ENCODE measurements at regions not wholly inside any gene's neighbourhood (a gene's known extent, or its start where the extent isn't known, plus 50 kb on each side); places are given as distances from the start of the nearest gene placed in this dataset.
A peak's percentile ranks its signal among the peaks of the same experiment; 100 is the strongest.

DNA sequence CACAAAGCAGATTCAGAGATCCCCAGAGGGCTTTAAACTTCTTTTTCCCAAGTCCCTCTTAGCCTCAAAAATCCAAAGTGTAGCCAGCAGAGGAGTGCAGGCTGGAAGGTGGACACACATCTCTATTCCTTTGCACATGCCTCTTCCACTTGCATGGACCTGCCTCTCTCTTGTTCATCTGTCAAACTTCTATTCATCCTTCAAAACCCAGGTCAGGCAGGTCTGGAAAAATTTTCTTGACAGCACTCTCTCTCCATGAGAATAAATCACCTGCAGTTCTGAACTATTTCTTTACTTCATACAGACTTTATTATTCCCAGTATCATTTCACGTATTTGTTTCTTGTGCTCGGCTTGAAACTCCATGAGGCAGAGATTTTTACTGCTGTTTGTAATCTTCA lies 127.5 kb downstream of the SS18 start:
- DNase-seq (ENCODE audit: low read depth in 2 of 2) = no peak

DNA sequence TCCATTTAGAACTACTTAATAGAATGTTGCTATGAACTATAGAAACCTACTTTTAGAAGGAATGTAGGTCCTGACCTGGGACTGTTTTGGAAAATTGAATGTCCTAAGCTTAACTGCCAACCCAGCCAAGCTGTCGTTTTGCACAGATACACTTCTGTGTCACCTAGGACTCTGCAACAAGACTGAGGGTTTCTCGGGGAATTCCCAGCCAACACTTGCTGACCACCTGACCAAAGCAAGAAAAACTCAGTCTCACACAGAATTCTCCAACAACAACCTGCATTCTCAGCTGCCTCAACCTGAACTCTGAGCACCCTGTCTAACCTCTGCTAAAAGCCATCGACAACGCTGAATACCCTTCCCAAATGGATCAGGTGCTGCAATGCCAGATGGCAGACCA lies 128.2 kb downstream of the SS18 start:
- no peak for DNase-seq (ENCODE audit: low read depth in 2 of 2)

DNA sequence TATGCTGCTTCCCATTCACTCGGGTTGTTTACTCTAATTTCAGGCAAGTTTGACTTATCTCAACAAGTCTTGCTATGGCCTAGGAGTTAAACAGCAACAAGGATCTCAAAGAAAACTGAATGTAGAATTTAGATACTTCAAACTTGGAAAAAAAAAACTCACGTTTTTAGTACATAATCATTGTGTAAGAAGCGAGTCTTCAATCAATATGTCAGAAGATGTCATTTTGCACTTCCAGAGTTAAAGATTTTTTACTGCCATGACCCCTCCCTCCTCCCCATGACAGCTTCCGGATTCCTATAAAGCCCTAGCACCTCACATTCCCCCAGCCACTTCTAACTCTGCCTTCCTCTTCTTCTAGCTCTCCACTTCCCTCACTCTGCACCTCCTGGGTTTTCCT lies 133.4 kb downstream of the SS18 start:
- DNase-seq (ENCODE audit: low read depth in 2 of 2) = no peak

DNA sequence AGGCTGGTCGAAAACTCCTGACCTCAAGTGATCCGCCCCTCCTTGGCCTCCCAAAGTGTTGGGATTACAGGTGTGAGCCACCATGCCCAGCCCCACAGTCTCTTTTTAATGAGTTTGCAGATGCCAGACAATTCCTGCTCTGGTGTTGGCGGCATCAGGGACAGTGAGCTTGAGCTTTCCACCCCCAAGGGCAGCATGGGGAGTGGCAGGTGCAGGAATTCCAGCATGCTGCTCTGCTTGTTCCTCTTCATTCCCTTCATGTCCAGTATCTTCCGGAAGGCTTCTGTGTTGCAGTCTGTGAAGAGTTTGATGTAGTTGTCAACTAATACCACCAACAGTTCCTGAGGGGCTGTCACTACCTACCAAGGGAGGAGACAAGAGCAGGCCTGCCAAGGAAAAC lies 137.3 kb downstream of the SS18 start:
- DNase-seq (ENCODE audit: low read depth in 2 of 2) = no peak

DNA sequence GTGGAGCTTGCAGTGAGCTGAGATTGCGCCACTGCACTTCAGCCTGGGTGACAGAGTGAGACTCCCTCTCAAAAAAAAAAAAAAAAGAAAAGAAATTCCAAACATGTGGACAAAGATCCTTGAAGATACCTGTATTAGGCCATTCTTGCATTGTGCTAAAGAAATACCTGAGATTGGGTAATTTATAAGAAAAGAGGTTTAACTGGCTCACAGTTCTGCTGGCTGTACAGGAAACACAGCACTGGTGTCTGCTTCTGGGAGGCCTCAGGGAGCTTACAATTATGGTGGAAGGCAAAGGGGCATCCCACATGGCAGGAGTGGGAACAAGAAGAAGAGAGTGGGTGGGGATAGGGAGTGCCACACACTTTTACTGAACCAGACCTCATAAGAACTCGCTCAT lies 140.1 kb downstream of the SS18 start:
- DNase-seq (ENCODE audit: low read depth in 2 of 2) = no peak

DNA sequence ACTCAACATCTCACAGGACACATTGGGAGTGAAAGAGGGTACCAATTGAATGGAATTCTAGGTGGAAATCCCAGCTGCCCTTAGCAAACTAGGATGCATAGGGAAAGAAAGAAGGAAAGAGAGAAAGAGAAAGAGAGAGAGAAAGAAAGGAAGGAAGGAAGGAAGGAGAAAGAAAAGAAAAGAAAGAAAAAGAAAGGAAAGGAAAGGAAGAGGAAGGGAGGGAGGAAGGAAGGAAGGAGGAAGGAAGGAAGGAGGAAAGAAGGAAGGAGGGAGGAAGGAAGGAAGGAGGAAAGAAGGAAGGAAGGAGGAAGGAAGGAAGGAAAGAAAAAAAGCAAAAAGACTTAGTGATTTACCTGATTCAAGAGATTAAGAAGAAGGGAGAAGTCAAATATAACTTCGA lies 143.9 kb downstream of the SS18 start:
- no peak for DNase-seq (ENCODE audit: low read depth in 2 of 2)

DNA sequence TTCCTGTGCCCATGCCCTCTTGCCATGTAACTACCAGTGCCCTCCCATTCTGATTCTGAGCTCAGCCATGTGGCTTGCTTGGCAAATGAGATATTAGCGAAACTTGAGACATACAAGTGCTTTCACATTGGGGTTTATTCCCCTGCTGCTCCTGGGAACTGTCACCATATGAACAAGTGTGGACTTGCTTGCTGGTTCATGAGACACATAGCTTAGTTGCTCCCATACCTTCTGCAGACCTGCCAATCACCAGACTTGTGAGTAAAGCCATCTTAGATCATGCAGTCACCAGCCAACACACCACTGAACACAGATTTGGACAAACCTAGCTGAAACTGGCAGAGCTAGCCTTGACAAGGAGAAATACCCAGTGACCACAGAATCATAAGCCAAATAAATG lies 155.1 kb downstream of the SS18 start:
- DNase-seq (ENCODE audit: low read depth in 2 of 2) = no peak

DNA sequence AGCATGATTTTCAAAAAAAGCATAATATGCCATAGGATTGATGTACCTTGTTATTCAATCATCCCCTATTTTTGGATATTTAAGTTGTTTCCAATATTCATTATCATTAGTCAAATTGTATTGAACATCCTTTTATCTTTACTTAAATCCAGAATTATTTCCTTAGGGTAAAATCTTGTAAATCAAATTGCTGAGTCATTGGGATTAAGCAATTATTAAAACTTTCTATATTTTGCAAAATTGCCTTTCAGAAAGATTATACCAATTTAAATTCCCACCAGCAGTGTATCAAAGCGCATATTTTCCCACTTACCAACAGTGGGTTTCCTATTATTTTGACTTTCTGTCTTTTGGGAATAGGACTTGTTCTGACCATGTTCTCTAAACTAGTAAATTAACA lies 159.3 kb downstream of the SS18 start:
- DNase-seq (ENCODE audit: low read depth in 2 of 2) = no peak

DNA sequence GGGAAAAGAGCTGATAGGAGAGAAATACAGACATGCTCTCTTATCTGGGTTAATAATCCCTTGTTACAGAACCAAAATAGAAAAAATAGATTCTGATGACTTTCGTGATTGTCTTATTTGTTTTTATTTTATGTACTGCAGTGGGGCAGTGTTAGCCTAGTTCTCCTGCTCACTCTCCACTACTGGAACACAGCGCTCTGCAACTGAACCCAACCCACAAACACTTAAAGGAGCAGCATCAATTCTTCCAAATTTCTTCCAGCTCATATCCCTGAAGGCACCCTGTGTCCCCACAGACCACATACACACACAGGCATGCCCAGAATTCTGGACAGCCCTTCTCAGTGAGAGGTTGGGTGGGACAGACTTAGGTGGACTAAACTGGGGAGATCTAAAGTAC lies 160.6 kb downstream of the SS18 start:
- no peak for DNase-seq (ENCODE audit: low read depth in 2 of 2)

DNA sequence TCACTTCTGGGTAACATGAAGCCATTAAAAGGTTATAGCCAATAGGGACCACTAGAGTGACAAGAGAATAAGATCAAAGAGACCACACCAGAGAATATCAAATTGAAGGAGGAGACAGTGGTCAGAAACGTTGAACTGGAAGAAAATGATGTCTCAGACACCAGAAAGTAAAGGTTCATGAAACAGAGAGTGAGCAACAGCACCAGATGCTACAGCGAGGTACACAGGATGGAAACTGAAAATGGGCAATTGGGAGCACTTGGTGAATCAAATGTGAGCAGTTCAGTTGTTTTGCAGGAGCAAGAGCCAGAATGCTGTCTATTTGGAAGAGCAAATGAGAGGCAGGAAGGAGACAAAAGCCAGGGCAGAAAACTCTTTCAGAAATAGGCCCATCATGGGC lies 162.6 kb downstream of the SS18 start:
- no peak for DNase-seq (ENCODE audit: low read depth in 2 of 2)

DNA sequence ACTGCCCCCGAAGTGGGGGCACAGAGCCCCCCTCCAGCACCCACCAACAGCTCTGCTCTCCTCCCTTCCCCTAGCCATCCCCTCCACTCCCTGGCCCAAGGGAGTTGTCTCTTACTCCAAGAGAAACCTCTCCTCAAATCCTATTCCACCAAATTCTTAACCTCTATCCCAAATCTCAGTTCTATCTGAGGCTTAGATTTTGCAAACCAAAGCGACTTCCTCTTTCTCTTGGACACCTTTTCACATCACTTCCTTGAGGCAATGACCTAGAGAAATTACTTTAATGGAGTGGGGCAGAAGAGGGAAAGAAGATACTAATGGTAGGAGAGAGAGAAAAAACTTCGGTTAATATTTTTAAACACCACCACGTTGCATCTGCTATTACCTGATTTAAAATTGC lies 167.2 kb downstream of the SS18 start:
- DNase-seq (ENCODE audit: low read depth in 2 of 2) = no peak

DNA sequence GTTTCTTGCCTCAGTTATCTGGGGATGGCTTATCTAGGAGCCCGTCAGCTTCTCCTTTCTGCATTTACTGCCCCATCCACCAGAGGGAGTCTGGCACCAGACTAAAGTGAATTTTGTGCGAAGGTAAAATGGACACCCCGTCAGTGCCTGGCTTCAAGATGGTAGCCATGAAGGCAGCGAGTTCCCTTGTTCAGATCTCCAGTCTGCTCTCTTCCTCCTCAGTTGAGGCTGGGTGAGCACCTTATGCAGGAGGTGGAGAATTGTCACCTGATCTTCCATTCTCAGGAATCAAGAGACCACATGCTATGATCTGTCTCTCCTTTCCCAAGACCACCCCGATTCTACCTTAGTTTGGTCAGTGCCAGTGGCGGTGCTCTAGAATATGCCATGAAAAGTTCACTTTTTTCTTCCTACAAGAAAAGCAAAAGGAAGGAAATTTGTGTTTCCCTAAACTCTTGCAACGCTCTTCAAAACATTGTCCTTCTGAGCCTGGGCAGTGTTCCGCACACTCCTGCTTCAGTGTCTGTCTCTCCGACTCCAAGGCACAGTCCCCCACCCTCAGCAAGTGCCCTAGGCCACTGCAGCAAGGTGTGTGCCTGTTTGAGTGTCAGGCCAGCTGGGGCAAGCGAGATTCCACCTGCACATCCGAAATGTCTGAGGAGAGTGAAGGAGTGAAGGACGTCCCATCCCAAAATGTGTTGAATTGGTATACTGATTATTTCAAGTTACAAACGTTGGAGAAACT lies 168.6 kb downstream of the SS18 start:
- DNase-seq (ENCODE audit: low read depth in 2 of 2) = peak; percentile 5 to 48

DNA sequence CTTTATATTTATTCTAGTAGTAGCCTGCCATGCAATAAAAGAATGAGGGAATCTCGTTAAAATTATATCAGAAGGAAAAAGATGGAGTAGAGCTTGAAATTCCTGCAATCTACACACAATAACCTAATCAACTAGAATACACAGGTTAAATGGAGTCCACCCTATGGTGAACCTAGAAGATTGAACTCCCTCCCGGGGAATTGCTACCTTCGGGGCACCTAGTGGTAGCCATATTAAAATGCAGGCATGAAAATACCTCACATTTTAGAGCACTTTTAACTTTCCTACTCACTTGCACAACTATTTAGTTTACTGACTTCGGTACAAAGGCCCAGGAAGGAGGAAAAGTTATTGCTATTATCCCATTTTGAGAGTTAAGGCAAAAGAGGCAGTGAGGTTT lies 174.5 kb downstream of the SS18 start:
- no peak for DNase-seq (ENCODE audit: low read depth in 2 of 2)

DNA sequence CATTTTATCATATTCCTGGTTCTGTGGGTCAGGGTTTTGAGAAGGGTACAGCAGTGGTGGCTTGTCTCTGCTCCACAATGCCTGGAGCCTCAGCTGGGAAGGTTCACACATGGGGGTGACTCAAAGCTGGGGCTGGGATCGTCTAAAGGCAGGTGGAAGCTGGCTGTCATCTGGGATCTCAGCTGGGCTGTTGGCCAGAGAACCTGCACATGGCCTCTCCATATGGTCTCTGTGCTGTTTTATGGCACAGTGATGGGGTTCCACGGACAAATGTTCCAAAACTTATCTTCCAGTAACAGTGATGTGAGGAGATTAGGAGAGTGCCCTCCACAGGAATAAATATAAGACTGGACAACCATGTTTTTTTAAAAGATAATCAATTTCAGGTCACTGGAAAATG lies 191.4 kb downstream of the SS18 start:
- DNase-seq (ENCODE audit: low read depth in 2 of 2) = no peak

DNA sequence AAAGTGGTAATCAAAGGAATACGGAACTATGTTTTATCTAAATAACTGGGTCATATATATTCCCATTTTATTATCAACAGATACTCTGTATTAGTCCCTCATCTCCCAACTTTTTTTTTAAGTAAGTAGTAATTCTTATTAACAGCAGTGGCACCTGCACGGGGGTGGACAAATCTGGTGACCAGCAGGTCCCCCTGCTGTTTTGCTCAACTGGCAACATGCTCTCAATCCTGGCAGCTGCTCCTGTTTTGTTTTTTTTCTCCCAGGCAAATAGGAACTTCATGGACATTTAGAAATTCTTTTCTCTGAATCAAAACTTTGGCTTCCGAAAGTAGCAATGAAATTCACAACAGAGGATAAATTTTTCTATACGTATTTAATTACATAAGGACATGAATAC lies 193.5 kb downstream of the SS18 start:
- no peak for DNase-seq (ENCODE audit: low read depth in 2 of 2)

DNA sequence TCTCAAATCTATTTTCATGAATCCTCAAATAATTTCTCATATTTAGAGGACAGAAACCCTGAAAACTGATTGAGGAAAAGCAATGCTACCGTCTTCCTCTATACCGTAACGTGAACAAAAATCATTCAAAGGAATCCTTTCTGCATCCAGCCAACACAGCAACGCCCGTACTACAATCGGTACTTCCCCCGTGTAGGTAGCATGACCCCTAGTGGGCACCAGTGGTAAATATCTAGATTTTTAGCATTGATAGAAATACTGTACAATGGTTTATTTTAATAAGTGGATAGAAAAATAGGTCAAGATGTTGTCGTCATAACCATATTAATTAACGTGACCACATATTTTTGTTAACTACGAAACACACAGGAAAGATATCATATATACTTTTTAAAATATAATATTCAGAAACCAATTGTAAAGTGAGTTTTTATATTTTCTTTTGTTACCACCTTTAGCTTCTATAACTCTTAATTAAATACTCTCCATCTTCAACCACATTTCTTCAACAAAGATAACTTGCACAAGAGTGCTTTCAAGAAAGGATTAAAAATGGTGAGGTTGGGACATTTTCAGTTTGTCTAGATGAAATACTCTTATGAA lies 194.1 kb downstream of the SS18 start:
- peak; percentile 30 to 64 for DNase-seq (ENCODE audit: low read depth in 2 of 2)

DNA sequence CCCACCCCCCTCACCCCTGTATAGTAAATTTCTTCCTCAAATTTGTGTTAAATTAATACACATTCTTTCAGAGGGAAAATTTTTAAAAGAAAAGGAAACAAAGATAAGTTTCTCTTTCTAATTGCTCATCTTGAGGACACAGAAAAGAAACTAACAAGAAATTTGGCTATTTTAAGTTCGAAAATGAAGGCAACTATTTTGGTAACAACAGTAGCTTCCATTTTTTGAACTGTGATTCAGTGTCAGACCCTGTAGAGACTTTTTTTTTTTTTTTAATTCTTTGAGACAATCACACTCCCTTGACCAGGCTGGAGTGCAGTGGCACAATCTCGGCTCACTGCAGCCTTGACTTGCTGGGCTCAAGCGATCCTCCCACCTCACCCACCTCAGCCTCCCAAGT lies 194.9 kb downstream of the SS18 start:
- DNase-seq (ENCODE audit: low read depth in 2 of 2) = no peak

DNA sequence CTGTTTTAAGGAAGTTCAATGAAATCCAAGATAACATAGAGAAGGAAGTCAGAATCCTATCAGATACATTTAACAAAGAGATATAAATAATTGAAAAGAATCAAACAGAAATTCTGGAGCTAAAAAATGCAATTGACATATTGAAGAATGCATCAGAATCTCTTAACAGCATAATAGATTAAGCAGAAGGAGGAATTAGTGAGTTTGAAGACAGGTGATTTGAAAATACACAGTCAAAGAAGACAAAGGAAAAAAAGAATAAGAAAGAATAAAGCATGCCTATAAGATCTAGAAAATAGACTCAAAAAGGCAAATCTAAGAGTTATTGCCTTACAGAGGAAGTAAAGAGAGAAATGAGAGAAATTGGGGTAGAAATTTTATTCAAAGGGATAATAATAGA lies 204.1 kb downstream of the SS18 start:
- DNase-seq (ENCODE audit: low read depth in 2 of 2) = no peak

DNA sequence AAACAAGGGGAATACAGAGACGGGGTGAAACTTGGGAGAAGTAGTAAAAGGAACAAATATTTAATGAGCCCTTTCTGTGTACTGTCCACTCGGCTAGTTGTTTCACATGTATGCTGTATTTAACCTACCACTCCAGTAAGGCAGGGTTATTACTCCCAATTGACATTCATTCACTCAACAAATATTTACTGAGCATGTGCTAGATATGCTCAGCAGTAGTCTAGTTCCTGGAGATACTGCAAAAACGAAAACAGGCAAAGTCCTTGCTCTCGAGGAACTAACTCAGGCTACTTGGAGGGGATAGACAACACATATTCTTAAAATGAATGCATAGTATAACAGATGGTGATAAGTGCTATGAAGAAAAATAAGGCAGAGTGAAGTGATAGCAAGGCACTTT lies 207.3 kb downstream of the SS18 start:
- DNase-seq (ENCODE audit: low read depth in 2 of 2) = no peak

DNA sequence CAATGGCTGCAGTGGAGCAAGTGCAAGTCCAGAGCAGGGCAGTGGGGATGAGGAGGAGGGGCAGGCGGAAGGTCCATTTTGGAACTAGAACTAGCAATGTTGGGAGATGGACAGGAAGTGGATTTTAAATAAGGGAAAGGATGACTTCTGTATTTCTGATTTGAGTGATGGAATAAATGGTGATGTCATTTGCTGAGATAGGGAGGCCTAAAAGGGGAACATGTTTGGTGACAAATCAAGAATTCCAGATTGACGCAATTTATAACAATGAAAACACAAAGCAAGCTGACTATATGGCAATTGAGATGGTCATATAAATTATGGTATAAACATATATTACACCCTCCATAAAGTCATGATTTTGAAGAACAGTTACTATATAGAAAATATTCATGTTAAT lies 209.3 kb downstream of the SS18 start:
- DNase-seq (ENCODE audit: low read depth in 2 of 2) = no peak

DNA sequence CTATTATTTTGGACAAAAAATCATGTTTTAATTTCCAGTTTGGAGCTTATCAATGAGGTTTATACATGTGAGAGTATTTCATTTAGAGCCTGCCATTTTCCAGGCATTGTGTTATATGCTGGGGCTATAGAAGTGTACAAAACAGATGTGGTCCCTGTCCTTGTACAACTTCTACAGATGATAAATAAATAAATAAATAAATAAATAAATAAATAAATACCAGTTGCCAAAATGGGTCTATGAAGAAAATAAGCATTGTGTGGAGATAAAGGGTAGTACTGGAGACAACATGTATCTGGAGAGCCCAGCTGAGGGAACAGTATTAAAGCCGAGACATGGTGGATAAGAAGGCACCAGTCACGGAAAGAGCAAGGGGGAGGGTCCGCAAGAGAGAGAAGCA lies 210.0 kb downstream of the SS18 start:
- no peak for DNase-seq (ENCODE audit: low read depth in 2 of 2)

DNA sequence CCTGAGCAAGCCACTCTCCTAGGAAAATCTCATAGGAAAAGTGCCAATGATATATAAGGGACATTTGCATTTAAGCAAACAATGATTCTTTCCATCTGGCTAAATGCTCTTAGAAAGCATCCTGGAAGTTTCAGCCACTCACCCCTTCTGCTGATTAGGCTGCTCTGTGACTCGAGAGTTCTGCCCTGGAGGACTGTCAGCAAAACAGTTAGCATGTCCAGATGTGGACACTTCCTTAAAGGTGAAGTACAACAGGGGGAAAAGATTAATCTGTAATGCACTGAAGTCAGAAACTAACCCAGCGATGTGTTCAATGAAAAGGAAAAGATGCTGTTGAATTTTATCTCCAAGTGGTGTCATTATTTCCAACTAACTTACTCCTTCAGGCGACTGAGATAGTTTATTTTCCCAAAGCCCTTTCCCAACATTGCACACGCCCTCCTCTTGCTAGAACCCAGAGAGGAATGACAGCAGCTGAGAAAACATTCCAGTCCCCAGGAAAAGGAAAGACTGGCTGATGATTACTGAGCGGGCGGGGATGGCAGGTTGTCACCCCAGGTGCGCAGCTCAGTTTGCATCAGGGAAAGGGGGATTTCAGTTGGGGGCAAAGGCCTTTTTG lies 214.0 kb downstream of the SS18 start:
- DNase-seq (ENCODE audit: low read depth in 2 of 2) = peak in 1 of 2 donors; percentile 5

DNA sequence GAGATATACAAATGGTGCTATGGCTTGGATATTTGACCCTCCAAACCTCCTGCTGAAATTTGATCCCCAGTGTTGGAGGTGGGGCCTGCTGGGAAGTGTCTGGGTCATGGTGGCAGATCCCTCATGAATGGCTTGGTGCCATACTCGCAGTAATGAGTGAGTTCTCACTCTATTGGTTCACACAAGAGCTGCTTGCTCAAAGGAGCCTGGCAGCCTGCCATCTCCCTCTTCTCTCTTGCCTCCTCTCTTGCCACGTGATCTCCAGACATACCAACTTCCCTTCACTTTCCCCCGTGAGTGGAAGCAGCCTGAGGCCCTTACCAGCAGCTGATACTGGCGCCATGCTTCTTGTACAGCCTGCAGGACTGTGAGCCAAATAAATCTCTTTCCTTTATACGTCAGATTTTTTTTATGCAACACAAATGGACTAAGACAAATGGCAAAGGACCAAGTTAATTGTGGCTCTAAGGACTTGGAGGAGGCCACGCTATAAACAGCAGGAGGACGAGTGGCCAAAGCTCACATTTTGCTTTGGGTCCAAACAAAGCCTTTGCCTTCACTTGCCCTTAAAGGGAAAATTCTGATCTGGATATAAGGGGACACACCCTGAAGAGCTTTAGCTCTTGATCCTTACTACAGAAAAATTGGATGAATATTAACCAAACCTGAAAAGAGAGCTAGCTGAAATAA lies 214.7 kb downstream of the SS18 start:
- no peak for DNase-seq (ENCODE audit: low read depth in 2 of 2)
